Small intestine (tissue), 7 donors: ENCODE measurements at regions not wholly inside any gene's neighbourhood (a gene's known extent, or its start where the extent isn't known, plus 50 kb on each side); places are given as distances from the start of the nearest gene placed in this dataset.

ENCODE experiments used
- DNase-seq, 2 donors: peaks; one replicate each; pipeline versions ENCODE4 v3.0.0 to v3.0.0-alpha.2; 2013
- FAIRE-seq: peaks from 2 replicates; lab custom pipeline; 2012; peaks lifted over from hg19 to GRCh38; lab: Jason Lieb, UNC
- H3K27ac ChIP-seq, 3 donors: one replicate each; pipeline ENCODE4 v1.5.1; 2013; ENCODE audit warnings: low read length in 2 of 3, mild to moderate bottlenecking in 2 of 3, control low read depth in 1 of 3, inconsistent platforms in 1 of 3, low read depth in 1 of 3, moderate library complexity in 1 of 3
- H3K27me3 ChIP-seq, 3 donors: one replicate each; pipeline ENCODE4 v1.6.1; 2013; ENCODE audit warnings: low read length in 3 of 3, inconsistent platforms in 1 of 3; ENCODE audit not compliant: control insufficient read depth in 3 of 3, insufficient read depth in 3 of 3
- H3K36me3 ChIP-seq, 3 donors: one replicate each; pipeline ENCODE4 v1.6.1; 2013; ENCODE audit warnings: low read length in 3 of 3, inconsistent platforms in 1 of 3, low read depth in 1 of 3, mild to moderate bottlenecking in 1 of 3, moderate library complexity in 1 of 3; ENCODE audit not compliant: control insufficient read depth in 3 of 3, insufficient read depth in 2 of 3
- H3K4me1 ChIP-seq, 3 donors: one replicate each; pipeline ENCODE4 v1.6.1; 2013; ENCODE audit warnings: low read length in 2 of 3, inconsistent platforms in 1 of 3, low read depth in 1 of 3, mild to moderate bottlenecking in 1 of 3, moderate library complexity in 1 of 3; ENCODE audit not compliant: control insufficient read depth in 3 of 3, insufficient read depth in 2 of 3
- H3K4me3 ChIP-seq, 3 donors: one replicate each; pipeline ENCODE4 v1.5.1; 2013; ENCODE audit warnings: low read length in 3 of 3, control low read depth in 1 of 3, inconsistent platforms in 1 of 3, low read depth in 1 of 3, mild to moderate bottlenecking in 1 of 3, moderate library complexity in 1 of 3
- H3K9me3 ChIP-seq, 2 donors: one replicate each; pipeline ENCODE4 v1.6.1; 2013; ENCODE audit warnings: low read depth in 1 of 2, low read length in 1 of 2; ENCODE audit not compliant: control insufficient read depth in 2 of 2, insufficient read depth in 1 of 2
- WGBS, 3 donors: extraction: QIAGEN DNeasy Blood & Tissue Kit; methylation state at CpG; one replicate each; pipeline ENCODE4 v1.1.7; 2013; 5-methylcytosine and 5-hydroxymethylcytosine counted together
- donor health status: healthy with polysubstance abuse.
- donor health status: control.
- donor health status: control.
- donor health status: Bipolar disorder and iron deficiency.
- donor health status: healthy.

GRCh38 chr7:16046041-16046440, 359.6 kb upstream of the MEOX2 start:
- H3K4me1 ChIP-seq, result no peaks in the 10 kb centered on the region
- 65 to 81% (median 79%) methylated on average over 3 of the region's 3 CpGs for WGBS, 3 donors
- H3K36me3 ChIP-seq, result no peaks in the 10 kb centered on the region
- H3K27me3 ChIP-seq, result no peaks in the 10 kb centered on the region
- H3K4me3 ChIP-seq, result no peak overlapping the region
- no peak for FAIRE-seq
- H3K9me3 ChIP-seq, result no peaks in the 10 kb centered on the region
- DNase-seq, result no peak
- no peak overlapping the region for H3K27ac ChIP-seq

GRCh38 chr7:16045296-16045695, 358.8 kb upstream of the MEOX2 start:
- FAIRE-seq (no peak), DNase-seq (no peak)
- H3K4me1 ChIP-seq, result no peaks in the 10 kb centered on the region
- H3K4me3 ChIP-seq, result no peak overlapping the region
- H3K9me3 ChIP-seq, result no peaks in the 10 kb centered on the region
- H3K27me3 ChIP-seq, result no peaks in the 10 kb centered on the region
- WGBS, 3 donors, result 77 to 82% (median 79%) methylated on average over 3 of the region's 3 CpGs
- H3K27ac ChIP-seq, result no peak overlapping the region
- H3K36me3 ChIP-seq, result no peaks in the 10 kb centered on the region

GRCh38 chr7:16044645-16045044, 358.2 kb upstream of the MEOX2 start:
- Histone ChIP-seq H3K27me3 (no peaks in the 10 kb centered on the region), H3K4me1 (no peaks in the 10 kb centered on the region), H3K36me3 (no peaks in the 10 kb centered on the region), H3K4me3 (no peak overlapping the region), H3K9me3 (no peaks in the 10 kb centered on the region), H3K27ac (no peak overlapping the region)
- FAIRE-seq (no peak), DNase-seq (no peak)

- Histone ChIP-seq H3K4me1 (no peaks in the 10 kb centered on the region), H3K9me3 (no peaks in the 10 kb centered on the region), H3K4me3 (no peak overlapping the region), H3K27me3 (no peaks in the 10 kb centered on the region), H3K27ac (no peak overlapping the region), H3K36me3 (no peaks in the 10 kb centered on the region)
- no peak for FAIRE-seq
- DNase-seq, result no peak
- 79 to 93% (median 86%) methylated on average over 5 of the region's 5 CpGs for WGBS, 3 donors
Observed at GRCh38 chr7:16040346-16040745, 353.9 kb upstream of the MEOX2 start.

- Histone ChIP-seq H3K4me1 (no peaks in the 10 kb centered on the region), H3K9me3 (no peaks in the 10 kb centered on the region), H3K27me3 (no peaks in the 10 kb centered on the region), H3K36me3 (no peaks in the 10 kb centered on the region), H3K4me3 (no peak overlapping the region), H3K27ac (no peak overlapping the region)
- 68 to 76% (median 75%) methylated on average over 3 of the region's 3 CpGs for WGBS, 3 donors
- no peak for FAIRE-seq
- no peak for DNase-seq
Observed at GRCh38 chr7:16038906-16039305, 352.4 kb upstream of the MEOX2 start.

GRCh38 chr7:16035392-16035791, 348.9 kb upstream of the MEOX2 start:
- Histone ChIP-seq H3K9me3 (no peaks in the 10 kb centered on the region), H3K36me3 (no peaks in the 10 kb centered on the region), H3K27me3 (no peaks in the 10 kb centered on the region), H3K4me1 (no peaks in the 10 kb centered on the region), H3K27ac (no peak overlapping the region), H3K4me3 (no peak overlapping the region)
- FAIRE-seq, result no peak
- DNase-seq, result no peak
- 70 to 86% (median 75%) methylated on average over 1 of the region's 1 CpG for WGBS, 3 donors

GRCh38 chr7:16034866-16035265, 348.4 kb upstream of the MEOX2 start:
- no peak overlapping the region for H3K27ac ChIP-seq
- DNase-seq (no peak), FAIRE-seq (no peak)
- 89 to 96% (median 94%) methylated on average over 1 of the region's 1 CpG for WGBS, 3 donors
- H3K4me1 ChIP-seq, result no peaks in the 10 kb centered on the region
- H3K27me3 ChIP-seq, result no peaks in the 10 kb centered on the region
- no peaks in the 10 kb centered on the region for H3K36me3 ChIP-seq
- no peak overlapping the region for H3K4me3 ChIP-seq
- H3K9me3 ChIP-seq, result no peaks in the 10 kb centered on the region

GRCh38 chr7:16034353-16034752, 347.9 kb upstream of the MEOX2 start:
- H3K4me1 ChIP-seq, result no peaks in the 10 kb centered on the region
- FAIRE-seq (no peak), DNase-seq (no peak)
- WGBS, 3 donors, result 90 to 93% (median 91%) methylated on average over 2 of the region's 2 CpGs
- no peaks in the 10 kb centered on the region for H3K9me3 ChIP-seq
- H3K36me3 ChIP-seq, result no peaks in the 10 kb centered on the region
- H3K4me3 ChIP-seq, result no peak overlapping the region
- H3K27ac ChIP-seq, result no peak overlapping the region
- no peaks in the 10 kb centered on the region for H3K27me3 ChIP-seq

GRCh38 chr7:16033233-16033632, 346.8 kb upstream of the MEOX2 start:
- Histone ChIP-seq H3K4me1 (no peaks in the 10 kb centered on the region), H3K27me3 (no peaks in the 10 kb centered on the region), H3K36me3 (no peaks in the 10 kb centered on the region), H3K9me3 (no peaks in the 10 kb centered on the region), H3K4me3 (no peak overlapping the region), H3K27ac (no peak overlapping the region)
- 65 to 79% (median 67%) methylated on average over 2 of the region's 2 CpGs for WGBS, 3 donors
- no peak for DNase-seq
- no peak for FAIRE-seq
